ENCODE measurements at regions not wholly inside any gene's neighbourhood (a gene's known extent, or its start where the extent isn't known, plus 50 kb on each side); places are given as distances from the start of the nearest gene placed in this dataset.

DNA sequence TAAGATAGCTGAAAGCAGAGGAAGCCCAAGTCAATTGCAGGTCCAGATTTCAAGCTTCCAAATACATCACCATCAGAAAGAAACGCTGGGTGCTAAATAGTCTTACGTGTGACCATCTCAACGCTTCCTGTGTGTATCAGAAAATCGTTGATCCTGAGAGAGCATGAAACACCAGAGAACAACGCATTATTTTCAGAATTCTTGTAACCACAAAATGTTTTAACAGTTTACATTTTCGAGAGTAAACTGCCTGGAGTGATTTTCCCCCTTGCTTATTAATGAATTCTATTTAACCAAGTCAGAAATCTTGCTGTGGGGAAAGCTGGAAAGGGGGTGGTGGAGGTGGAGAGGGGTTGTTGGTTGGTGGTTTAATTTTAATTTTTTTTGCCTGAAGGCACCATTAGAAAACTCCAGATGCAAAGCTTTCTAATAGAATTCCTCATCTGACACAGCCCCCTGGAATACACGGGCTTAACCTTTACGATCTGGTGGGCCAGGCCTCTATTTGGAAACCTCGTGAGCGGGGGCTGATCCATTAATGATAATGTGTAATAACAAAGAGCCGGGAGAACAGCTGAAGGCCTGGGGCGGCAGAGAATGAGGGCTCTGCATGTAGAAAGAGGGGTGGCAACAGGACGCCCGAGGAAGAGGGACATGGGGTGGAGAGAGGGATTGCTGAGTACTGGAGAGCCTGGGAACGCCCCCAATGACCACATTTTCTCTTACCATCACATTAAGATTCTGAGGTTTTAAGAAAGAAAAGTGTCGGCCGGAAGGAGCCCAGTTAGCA, 124.5 kb upstream of the NFIB start:
- Histone ChIP-seq H3K36me3 (ENCODE audit: control insufficient read depth in 2 of 2, extremely low read depth in 1 of 2, insufficient read depth in 2 of 2, low read length in 2 of 2) (no peaks in the 10 kb centered on the region), H3K9me1 (replicated peaks; ENCODE audit: control insufficient read depth, extremely low read depth, insufficient read depth, low read length) (no peaks in the 10 kb centered on the region), H3K79me2 (ENCODE audit: control insufficient read depth, insufficient read depth, low read length) (no peaks in the 10 kb centered on the region), H3K27me3 (ENCODE audit: control insufficient read depth in 2 of 2, insufficient read depth in 2 of 2, low read length in 2 of 2) (no peaks in the 10 kb centered on the region), H3K27ac (ENCODE audit: insufficient read depth, low read depth, low read length) (no peak overlapping the region), H3K4me3 (replicated peaks in 1 of 3; ENCODE audit: insufficient read depth in 1 of 3, low read depth in 1 of 3, low read length in 3 of 3) (no peak overlapping the region), H3K4me1 (ENCODE audit: control insufficient read depth, extremely low read depth, insufficient read depth, low read length) (peaks cover 25% of the 10 kb centered on the region), H4K20me1 (replicated peaks; ENCODE audit: control insufficient read depth, extremely low read depth, insufficient read depth, low read length) (no peaks in the 10 kb centered on the region), H3K9ac (replicated peaks; ENCODE audit: extremely low read depth, insufficient read depth, low read length) (no peak overlapping the region), H2AFZ (ENCODE audit: low read depth, low read length) (no peak overlapping the region), H3K4me2 (ENCODE audit: insufficient read depth, low read length) (no peak overlapping the region), H3K9me3 (replicated peaks; ENCODE audit: control insufficient read depth, insufficient read depth, low read length) (no peaks in the 10 kb centered on the region)
- FAIRE-seq (no peak), DNase-seq (ENCODE audit: low read depth, low spot score) (no peak)
- TF ChIP-seq POLR2AphosphoS5 (IDR thresholded peaks at IDR 0.05; ENCODE audit: insufficient read depth, low read depth, low read length): no peak
- no peak for TF ChIP-seq GATA2 (IDR thresholded peaks at IDR 0.05; ENCODE audit: insufficient read depth, insufficient read length, low read depth, low read length)
- TF ChIP-seq MYC (IDR thresholded peaks at IDR 0.05; ENCODE audit: low read depth, low read length): no peak
- TF ChIP-seq, protein P1, sequence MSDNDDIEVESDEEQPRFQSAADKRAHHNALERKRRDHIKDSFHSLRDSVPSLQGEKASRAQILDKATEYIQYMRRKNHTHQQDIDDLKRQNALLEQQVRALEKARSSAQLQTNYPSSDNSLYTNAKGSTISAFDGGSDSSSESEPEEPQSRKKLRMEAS (IDR thresholded peaks at IDR 0.05; ENCODE audit: insufficient read depth, insufficient read length): no peak
- no peak for TF ChIP-seq EZH2 (IDR thresholded peaks at IDR 0.05; ENCODE audit: borderline replicate concordance, low read depth, low read length, severe bottlenecking)
- TF ChIP-seq FOS (IDR thresholded peaks at IDR 0.05; ENCODE audit: borderline replicate concordance, insufficient read depth, low read length): no peak
- TF ChIP-seq, protein P2, sequence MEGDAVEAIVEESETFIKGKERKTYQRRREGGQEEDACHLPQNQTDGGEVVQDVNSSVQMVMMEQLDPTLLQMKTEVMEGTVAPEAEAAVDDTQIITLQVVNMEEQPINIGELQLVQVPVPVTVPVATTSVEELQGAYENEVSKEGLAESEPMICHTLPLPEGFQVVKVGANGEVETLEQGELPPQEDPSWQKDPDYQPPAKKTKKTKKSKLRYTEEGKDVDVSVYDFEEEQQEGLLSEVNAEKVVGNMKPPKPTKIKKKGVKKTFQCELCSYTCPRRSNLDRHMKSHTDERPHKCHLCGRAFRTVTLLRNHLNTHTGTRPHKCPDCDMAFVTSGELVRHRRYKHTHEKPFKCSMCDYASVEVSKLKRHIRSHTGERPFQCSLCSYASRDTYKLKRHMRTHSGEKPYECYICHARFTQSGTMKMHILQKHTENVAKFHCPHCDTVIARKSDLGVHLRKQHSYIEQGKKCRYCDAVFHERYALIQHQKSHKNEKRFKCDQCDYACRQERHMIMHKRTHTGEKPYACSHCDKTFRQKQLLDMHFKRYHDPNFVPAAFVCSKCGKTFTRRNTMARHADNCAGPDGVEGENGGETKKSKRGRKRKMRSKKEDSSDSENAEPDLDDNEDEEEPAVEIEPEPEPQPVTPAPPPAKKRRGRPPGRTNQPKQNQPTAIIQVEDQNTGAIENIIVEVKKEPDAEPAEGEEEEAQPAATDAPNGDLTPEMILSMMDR (IDR thresholded peaks at IDR 0.05; ENCODE audit: extremely low read depth in 1 of 2, insufficient read depth in 1 of 2, low read depth in 1 of 2, low read length in 2 of 2): no peak
- TF ChIP-seq JUN (IDR thresholded peaks at IDR 0.05; ENCODE audit: borderline replicate concordance, insufficient read depth, insufficient read length, low read depth): no peak
- no peak for TF ChIP-seq POLR2A (IDR thresholded peaks at IDR 0.05; ENCODE audit: low read depth, low read length)
- dilution Hi-C loops (cut with MboI; ENCODE audit: extremely low pct_ligation_motif_present, low sequenced_read_pairs) (no loop called here), intact Hi-C loops (cut with micrococcal nuclease) (no loop called here)
- no TSS peak for BruUV-seq (replicated peaks)
- POLR2A ChIA-PET: no interaction called here
- CTCF ChIA-PET: no interaction called here
